ENCODE measurements at regions not wholly inside any gene's neighbourhood (a gene's known extent, or its start where the extent isn't known, plus 50 kb on each side); places are given as distances from the start of the nearest gene placed in this dataset.

GRCh38 chr2:226183033-226183432, 616.6 kb downstream of the IRS1 start:
- no peak overlapping the region for H3K4me3 Mint-ChIP-seq (ENCODE audit: low read depth, unreplicated experiment)
- intact Hi-C loops (cut with micrococcal nuclease; ENCODE audit: unreplicated experiment), result no loop called here
- peaks cover 15% of the 10 kb centered on the region for H3K9me3 Mint-ChIP-seq (ENCODE audit: low read depth, unreplicated experiment)
- H3K4me1 Mint-ChIP-seq (ENCODE audit: low read depth, unreplicated experiment), result peaks cover 19% of the 10 kb centered on the region
- CTCF ChIA-PET, result interaction anchor here (0.7 kb wide), 1 partner anchor 30 kb away, joined by 3 read pairs; no protein-coding TSS in a partner anchor
- no peak for DNase-seq
- no peak for TF ChIP-seq CTCF (IDR thresholded peaks at IDR 0.05; ENCODE audit: unreplicated experiment)
- BruUV-seq (replicated peaks), result no TSS peak
- H3K36me3 Mint-ChIP-seq (ENCODE audit: insufficient read depth, unreplicated experiment), result no peaks in the 10 kb centered on the region
- H3K27me3 Mint-ChIP-seq (ENCODE audit: unreplicated experiment), result no peaks in the 10 kb centered on the region
- H3K27ac Mint-ChIP-seq (ENCODE audit: unreplicated experiment), result no peak overlapping the region

GRCh38 chr2:226181909-226182308, 617.7 kb downstream of the IRS1 start:
- Mint-ChIP-seq H3K36me3 (ENCODE audit: insufficient read depth, unreplicated experiment) (no peaks in the 10 kb centered on the region), H3K4me1 (ENCODE audit: low read depth, unreplicated experiment) (peaks cover 19% of the 10 kb centered on the region), H3K27ac (ENCODE audit: unreplicated experiment) (no peak overlapping the region), H3K9me3 (ENCODE audit: low read depth, unreplicated experiment) (peaks cover 15% of the 10 kb centered on the region), H3K27me3 (ENCODE audit: unreplicated experiment) (no peaks in the 10 kb centered on the region), H3K4me3 (ENCODE audit: low read depth, unreplicated experiment) (no peak overlapping the region)
- no TSS peak for BruUV-seq (replicated peaks)
- no peak for TF ChIP-seq CTCF (IDR thresholded peaks at IDR 0.05; ENCODE audit: unreplicated experiment)
- CTCF ChIA-PET, result interaction anchor here (0.6 kb wide), 2 partner anchors 24 to 253 kb away, joined by 4 to 8 read pairs; no protein-coding TSS in a partner anchor
- intact Hi-C loops (cut with micrococcal nuclease; ENCODE audit: unreplicated experiment), result no loop called here
- DNase-seq, result no peak

- CTCF ChIA-PET, result no interaction called here
- DNase-seq, result no peak
- no TSS peak for BruUV-seq (replicated peaks)
- no peaks in the 10 kb centered on the region for H3K36me3 Mint-ChIP-seq (ENCODE audit: insufficient read depth, unreplicated experiment)
- intact Hi-C loops (cut with micrococcal nuclease; ENCODE audit: unreplicated experiment), result no loop called here
- H3K27ac Mint-ChIP-seq (ENCODE audit: unreplicated experiment), result no peak overlapping the region
- H3K9me3 Mint-ChIP-seq (ENCODE audit: low read depth, unreplicated experiment), result peaks cover 15% of the 10 kb centered on the region
- H3K4me3 Mint-ChIP-seq (ENCODE audit: low read depth, unreplicated experiment), result no peak overlapping the region
- TF ChIP-seq CTCF (IDR thresholded peaks at IDR 0.05; ENCODE audit: unreplicated experiment), result no peak
- peaks cover 9% of the 10 kb centered on the region for H3K4me1 Mint-ChIP-seq (ENCODE audit: low read depth, unreplicated experiment)
- no peaks in the 10 kb centered on the region for H3K27me3 Mint-ChIP-seq (ENCODE audit: unreplicated experiment)
These were observed 619.2 kb downstream of the IRS1 start for GRCh38 chr2:226180281-226180884.

GRCh38 chr2:226179010-226179409, 620.6 kb downstream of the IRS1 start:
- intact Hi-C loops (cut with micrococcal nuclease; ENCODE audit: unreplicated experiment), result no loop called here
- H3K36me3 Mint-ChIP-seq (ENCODE audit: insufficient read depth, unreplicated experiment), result no peaks in the 10 kb centered on the region
- H3K4me3 Mint-ChIP-seq (ENCODE audit: low read depth, unreplicated experiment), result no peak overlapping the region
- no peak for TF ChIP-seq CTCF (IDR thresholded peaks at IDR 0.05; ENCODE audit: unreplicated experiment)
- no TSS peak for BruUV-seq (replicated peaks)
- H3K9me3 Mint-ChIP-seq (ENCODE audit: low read depth, unreplicated experiment), result peaks cover 18% of the 10 kb centered on the region
- H3K27me3 Mint-ChIP-seq (ENCODE audit: unreplicated experiment), result no peaks in the 10 kb centered on the region
- CTCF ChIA-PET, result interaction anchor here (0.7 kb wide), 1 partner anchor 1346 kb away, joined by 3 read pairs; no protein-coding TSS in a partner anchor
- H3K27ac Mint-ChIP-seq (ENCODE audit: unreplicated experiment), result no peak overlapping the region
- no peaks in the 10 kb centered on the region for H3K4me1 Mint-ChIP-seq (ENCODE audit: low read depth, unreplicated experiment)
- DNase-seq, result no peak

Data from Calu3 (cell line).